Activated CD4-positive, alpha-beta T cell treated with anti-CD3 and anti-CD28 coated beads, Interleukin-2, amount 50 U/mL, for 48 hours (primary cell): ENCODE measurements at regions not wholly inside any gene's neighbourhood (a gene's known extent, or its start where the extent isn't known, plus 50 kb on each side); places are given as distances from the start of the nearest gene placed in this dataset.
A peak's percentile ranks its signal among the peaks of the same experiment; 100 is the strongest.

Source experiments
- DNase-seq, 2 experiments: peaks; one replicate each; pipeline ENCODE4 v3.0.0-alpha.2; 2020

DNA sequence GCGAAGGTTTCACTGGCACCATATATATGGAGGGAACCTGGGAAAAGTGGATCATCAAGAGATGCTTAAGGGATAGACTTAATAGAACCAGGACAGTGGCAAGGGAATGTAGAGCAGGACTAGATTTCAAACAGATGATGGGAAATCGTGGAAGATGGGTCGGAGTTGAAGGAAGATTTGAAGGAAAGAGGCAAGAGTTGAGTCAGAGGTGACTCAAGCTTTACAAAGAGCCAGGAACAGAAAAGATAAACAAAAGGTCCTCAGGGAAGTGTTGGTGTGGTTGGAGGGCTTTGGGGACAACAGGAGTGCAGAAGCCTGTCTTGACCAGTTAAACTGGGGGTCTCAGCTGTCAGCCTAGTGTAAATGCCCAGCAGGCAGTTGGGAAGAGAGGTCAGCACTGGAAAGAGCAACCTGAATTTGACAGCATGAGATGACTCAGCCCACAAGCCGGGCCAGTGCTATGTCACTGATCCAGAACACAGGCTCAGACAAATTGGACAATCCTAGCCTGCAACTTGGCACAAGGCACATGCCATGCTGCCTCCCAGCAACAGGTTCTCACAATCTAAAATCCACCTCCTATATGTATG is 230.5 kb downstream of the IDS start:
- no peak for DNase-seq

DNA sequence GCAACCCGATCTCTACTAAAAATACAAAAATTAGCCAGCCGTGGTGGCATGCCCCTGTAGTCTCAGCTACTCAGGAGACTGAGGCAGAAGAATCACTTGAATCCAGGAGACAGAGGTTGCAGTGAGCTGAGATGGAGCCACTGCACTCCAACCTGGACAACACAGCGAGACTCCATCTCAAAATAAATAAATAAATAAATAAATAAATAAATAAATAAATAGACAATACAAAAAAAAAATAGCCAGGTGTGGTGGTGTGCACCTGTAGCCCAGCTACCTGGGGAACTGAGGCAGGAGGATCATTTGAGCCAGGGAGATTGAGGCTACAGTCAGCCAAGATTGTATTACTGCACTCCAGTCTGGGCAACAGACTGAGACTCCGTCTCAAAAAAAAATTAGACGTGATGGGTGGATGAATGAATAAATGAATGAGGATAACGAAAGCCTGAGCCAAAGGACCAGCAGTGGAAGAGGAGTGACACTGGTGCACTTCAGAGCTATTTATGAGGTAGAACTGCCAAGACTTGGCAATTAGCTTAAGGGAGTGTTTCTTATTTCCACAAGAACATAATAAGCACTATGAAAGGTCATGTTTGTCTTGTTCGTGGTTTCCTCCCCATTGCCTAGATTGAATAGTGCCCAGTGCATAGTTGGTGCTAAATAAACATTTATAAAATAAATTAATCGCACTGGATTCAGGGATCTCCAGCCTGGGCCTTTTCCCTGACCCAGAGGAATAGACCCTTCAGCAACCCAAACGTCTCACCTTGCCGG is 232.2 kb downstream of the IDS start:
- DNase-seq: no peak

DNA sequence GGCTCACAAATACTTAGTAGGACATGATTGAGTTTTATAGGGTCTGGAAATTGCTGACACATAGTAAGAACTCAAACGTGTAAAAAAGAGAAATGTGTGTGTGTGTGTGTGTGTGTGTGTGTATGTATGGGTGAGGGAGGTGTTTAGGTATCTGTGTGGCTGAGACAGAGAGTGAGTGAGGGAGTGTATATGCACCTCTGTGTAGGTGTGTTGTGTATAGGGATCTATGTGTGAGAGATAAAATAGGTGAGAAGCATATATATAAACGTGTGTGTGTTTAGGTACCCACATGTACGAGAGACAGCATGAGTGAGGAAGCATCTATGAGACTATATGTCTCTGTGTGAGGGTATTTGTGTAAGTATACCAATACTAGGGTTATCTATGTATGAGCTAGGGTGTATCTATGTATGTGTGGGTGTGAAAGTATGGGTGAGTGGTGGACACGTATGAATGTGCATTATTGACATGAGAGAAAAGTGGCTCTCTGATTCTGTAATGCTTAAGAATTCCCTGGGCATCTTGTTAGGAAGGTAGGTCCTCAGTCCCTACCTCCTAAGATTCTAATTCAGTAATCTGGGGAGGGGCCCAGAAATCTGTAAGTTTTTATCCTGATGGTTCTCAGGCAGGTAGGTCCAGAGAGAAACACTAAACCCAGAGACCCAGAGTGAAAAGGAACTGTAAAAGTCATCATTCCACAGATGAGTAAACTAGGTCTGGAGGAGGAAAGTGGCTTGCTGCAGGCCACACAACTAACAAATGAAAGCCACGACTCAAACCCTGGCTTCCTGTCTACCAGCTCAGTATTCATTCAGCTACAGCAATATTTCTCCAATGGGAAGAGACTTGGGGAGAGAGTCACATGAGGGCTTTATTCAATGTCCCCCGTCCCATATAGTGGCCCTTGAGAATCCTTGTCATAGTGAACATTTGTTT is 237.0 kb downstream of the IDS start:
- DNase-seq: no peak

DNA sequence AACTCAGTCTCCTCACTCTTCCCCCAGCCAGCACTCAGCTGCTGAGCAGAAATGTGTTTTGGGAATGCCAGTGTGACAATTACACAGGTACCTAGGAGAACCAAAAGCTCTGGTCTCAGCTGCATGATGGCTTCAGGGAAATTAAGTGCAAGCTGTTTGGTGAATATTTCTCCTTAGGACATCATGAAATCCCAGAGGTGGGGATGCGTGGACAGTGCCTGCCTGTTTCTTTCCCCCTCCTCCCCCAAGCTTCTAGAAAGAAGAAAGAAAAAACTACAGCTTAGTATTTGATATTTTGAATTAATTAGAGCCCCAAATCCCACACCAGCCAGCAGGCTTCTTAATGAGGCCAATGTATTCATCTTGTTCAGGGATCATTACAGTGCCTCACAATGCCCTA is 243.0 kb downstream of the IDS start:
- DNase-seq: no peak

DNA sequence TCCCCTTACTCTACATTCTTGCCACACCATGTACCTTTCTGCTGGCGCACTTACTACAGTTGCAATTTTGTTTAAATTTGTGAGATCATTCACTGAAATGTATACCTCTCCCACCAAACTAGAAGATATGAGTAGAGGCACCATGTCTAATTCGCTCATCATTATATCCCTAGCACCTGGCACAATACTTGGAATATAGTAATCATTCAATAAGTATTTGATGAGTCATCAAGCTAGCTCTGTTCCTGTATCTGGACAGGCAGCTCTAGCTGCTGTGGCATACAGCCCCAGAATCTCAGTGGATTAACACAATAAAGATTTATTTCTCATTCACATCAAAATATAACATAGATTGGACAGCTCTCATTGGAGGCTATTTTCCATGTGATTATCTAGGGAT is 245.9 kb downstream of the IDS start:
- no peak for DNase-seq

DNA sequence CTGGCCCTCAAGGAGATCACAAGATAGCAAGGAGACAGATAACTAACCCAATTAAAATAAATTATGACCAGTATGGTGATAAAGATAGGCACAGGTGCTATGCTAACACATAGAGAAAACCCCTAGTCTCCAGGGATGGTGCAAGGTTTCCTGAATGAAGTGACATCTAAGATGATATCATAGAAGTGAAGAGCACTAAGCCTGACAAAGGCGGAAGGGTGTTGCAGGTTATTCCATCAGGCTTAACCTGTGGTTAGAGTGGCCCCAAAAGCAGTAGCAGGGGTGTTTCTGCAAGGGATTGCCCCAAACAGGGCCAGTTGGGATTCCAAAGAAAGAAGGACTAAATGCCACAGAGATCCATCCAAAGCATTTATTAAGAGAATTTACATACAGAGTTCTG is 249.2 kb downstream of the IDS start:
- no peak for DNase-seq

DNA sequence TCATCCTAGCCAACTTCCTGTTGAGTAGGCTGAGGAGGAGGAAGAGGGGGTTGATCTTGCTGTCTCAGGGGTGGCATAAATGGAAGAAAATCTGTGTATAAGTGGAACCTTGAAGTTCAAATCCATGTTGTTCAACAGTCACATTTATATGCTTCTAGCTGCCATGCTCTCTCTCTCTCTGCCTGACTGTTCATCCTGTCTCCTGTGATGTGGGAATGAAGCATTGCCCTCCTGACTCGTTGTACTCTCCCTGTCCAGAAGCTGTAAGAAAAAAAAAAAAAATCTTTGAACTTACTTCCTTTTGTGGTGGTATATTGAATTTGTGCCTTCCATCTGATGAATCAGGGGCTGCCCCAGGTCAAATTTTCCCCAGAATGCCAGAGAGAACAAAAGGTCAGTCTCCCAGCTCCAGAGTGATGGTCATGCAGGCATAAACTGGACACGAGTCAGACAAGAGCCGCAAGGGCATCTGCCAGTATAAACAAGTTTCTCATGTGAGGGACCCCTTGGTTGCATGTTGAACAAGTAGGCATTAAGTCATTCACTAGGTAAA is 257.0 kb downstream of the IDS start:
- no peak for DNase-seq

DNA sequence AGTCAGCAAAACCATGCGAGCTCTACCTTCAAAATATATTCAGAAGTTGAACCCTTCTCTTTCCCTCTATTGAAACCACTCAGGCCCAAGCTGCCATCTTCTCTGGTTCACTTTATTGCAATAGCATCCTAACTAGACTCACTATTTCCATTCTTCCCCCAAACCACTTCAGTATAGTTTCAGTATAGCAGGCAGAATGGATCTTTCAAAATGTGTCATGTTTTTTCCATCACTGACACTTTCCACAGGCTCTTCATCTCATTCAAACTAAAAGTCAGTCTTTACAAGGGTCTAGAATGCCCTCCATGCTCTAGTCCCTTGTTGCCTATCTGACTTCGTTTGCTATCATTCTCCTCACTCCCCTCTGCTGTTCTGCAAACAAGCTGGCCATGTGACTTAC is 274.4 kb downstream of the IDS start:
- no peak for DNase-seq

DNA sequence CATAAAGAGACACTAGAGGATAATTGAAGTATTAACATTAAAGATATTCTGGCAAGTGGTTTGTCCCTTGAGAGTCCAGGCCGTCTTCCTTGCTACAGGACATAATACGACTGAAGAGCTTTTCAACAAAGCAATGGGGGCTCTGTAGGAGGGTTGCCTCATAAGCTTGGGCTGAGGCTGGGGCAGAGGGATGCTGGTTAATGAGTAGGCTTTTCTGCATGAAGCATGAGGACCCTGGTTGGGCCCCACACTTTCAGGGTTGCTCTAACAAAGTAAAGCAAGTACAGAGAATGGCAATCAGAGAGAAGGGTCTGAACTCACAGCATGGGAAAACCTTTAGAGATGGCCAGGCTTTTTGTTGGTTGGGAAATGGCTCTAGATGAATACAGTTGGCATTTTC is 281.3 kb downstream of the IDS start:
- DNase-seq: no peak

DNA sequence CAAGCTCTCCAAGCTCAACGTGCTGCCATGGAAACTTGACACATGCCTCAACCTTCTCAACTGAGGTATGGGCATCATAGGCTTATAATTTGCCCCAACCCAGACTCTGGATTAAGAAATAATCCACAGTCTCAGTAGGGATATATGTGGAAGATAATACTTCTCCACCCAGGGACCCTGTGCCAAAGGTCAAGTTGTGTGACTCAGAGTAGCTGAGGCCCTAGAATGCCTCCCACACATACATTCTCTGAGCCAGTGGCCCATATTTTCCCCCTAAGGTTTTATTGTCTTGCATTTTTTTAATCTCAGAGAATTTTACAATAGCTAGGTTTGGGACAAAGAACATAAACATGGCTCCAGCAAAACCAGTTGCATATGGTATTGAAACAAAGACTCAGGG is 283.1 kb downstream of the IDS start:
- no peak for DNase-seq

DNA sequence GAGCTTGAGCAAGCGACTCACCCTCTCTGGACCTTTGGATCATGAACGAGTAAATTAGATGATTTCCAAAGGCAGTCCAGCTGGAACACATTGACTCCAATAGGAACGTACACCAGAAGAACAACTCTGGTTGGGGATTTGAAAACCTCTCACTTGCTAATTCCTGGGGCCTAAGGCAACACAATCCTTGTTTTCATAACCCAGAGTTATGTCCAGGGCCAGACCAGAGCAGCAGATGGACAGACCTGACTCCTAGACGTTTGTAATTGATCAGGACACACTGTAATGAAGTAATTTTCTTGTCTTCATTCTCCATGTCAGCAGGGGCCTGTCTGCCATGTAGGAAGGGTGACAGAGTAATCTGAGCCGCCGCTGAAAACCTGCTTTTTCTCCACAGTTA is 283.9 kb downstream of the IDS start:
- no peak for DNase-seq

DNA sequence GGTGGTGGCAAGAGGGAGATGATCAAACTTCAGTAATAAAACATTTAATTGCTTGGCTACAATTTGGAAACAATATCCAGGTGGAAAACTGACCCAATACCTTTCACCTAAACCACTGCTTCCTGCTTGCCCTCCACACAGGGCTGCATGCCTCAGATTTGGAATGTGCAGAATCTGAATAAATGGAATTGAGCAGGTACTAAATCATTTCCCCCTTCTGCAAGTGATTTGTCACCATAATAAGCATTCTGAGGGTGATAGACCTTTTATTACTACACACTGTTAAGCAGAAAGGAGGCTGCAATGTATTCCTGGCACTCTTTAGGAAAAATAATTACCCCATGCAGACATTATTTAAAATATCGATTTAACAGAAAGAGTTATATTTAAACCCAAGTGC is 291.8 kb downstream of the IDS start:
- DNase-seq: no peak

DNA sequence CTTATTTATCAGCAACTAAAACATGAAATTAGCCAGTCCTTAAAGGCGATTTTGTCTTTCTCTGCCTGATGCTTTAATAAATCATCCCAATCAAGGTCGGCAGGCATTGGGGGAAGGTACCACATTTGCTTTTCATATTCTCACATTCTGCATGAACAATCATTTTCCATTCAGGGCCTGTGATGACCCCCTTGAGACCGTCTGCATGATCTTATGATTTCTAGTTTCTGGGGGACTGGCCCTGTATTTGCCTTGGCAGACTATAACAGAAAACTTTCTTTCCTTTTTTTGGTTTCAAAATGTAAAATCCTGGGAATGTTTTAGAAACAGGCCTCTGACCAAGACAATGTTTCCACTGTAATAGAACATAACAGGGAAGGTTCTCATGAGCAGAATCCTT is 296.8 kb downstream of the IDS start:
- DNase-seq: no peak

DNA sequence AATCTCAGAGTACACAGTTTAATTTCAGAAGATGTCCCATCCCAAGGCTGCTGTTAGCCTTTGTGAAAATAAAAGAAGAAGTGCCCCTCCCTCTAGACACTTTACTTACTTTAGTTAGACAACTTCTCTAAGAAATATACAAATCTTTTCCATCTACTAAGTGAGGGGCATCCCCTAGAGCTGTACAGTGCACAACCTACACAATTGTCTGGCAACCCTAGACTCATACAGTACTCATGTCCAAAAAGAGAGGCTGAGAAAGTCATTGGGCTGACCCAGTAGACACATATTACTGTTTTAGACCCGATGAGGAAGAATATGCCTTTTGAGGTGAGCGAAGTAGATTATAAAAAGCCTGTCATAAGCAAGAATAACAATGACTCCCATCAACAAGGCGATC is 297.6 kb downstream of the IDS start:
- DNase-seq: no peak

DNA sequence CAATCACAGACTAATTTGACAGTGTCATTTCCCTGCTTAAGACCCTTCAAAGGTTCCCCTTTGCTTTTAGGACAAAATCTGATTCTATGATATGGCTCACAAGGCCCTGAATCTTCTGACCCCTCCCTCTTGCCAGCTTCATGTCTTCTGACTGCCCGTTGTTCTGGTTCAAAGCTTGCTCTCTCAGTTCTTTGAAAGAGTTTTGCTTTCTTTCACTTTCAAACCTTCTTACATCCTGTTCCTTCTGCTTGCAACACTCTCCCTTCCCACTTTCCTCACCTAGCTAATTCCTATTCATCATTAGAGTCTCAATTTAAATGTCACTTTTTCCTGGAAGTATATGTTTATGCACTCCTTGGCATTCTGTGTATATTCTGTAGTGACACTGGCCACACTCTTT is 299.2 kb downstream of the IDS start:
- DNase-seq: no peak

DNA sequence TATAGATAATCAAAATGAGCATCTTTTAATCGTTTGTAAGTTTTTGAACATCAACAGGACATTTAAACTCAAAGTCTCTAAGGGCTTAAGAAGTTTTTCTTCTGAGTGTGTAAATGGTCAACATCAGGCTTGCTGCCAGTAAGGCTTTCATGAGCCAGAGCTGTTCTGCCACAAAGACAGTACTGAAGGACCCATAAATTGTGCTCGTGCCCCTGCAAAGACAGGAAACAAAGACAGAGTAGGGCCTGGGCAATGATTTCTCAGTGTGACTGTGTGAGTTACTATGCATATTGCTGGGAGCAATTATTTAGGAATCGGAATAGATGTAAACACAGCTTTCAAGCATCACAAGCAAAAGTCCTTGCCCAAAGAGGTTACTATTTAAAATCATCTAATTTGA is 300.0 kb downstream of the IDS start:
- no peak for DNase-seq

DNA sequence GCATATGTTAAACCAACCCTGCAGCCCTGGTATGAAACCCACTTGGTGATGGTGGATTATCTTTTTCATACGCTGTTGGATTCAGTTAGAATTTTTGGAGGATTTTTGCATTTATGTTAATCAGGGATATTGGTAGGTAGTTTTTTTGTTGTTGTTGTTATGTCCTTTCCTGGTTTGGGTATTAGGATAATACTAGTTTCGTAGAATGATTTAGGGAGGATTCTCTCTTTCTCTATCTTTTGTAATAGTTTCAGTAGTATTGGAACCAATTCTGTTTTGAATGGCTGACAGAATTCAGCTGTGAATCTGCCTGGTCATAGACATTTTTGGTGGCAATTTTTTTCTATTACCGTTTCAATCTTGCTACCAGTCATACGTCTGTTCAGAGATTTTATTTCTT is 305.4 kb downstream of the IDS start:
- no peak for DNase-seq

DNA sequence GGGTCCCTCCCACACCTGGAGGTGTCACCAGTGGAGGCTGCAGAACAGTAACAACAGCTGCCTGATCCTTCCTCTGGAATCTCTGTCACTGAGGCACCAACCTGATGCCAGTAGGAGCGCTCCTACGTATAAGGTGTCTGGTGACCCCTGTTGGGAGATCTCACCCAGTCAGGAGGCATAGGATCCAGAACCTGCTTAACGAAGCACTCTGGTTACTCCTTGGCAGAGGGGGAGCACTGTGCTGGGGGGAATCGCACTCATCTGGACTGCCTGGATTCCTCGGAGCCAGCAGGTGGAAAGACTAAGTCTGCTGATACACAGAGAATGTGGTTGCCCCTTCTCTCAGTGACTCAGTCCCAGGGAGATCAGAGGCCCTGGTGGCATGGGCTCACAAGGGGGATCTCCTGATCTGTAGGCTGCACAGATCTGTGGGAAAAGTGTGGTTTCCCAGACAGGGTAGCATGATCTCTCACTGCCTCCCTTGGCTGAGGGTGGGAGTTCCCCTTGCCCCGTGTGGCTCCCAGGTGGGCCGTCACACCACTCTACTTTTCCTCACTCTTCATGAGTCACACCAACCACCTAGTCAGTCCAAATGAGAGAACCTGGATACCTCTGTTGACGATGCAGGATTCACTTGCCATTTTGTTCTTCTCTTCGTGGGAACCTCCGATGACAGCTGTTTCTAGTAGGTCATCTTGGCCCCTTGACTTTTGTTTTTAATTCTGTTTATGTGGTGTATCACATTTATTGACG is 305.9 kb downstream of the IDS start:
- DNase-seq: peak; percentile 4 to 18

DNA sequence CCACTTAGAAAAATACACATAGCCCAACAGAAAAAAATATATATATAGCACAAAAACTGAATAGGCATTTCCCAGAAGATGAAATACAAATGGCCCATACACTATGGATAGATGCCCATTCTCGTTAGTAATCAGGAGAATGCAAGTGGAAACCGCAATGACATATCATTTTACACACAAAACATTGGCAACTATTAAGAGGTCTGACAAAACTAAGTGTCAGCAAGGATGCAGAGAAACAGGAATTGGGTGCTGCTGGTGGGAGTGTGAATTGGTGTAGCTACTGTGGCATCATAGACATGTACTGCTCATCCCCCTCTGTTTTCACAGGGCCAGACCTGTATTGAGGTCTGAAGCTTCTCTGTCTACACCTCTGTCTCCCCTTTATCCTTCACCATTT is 320.0 kb downstream of the IDS start:
- DNase-seq: no peak

DNA sequence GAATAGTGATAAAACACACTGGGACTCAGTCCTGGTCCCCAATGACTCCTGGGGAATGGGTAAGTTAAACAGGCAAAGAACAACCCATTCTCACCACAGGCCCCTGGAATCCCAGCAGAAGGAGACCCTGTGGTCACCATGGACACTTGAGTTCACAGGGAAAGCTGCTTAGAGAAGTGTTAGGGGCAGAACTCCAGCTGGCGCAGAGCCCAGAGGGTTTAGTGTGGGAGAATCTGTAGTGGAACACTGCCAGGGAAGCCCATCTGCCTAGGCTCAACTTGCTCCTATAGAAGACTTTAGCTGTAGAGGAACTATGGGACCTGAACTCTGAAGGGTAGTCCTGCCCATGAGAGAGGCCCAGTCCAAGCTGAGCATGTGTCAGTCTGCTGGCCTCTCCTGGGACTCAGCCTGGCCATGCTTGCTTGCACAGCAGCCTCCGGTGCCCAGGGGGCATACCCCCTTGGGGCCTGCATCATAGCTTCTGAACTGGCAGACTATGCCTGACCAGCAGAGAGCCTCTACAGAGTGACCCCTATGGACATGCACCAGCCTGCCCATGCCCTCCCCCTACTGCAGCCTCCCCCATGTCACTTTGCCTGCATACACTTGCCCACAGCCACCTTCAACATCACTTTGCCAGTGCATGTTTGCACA is 343.5 kb downstream of the IDS start:
- DNase-seq: no peak

DNA sequence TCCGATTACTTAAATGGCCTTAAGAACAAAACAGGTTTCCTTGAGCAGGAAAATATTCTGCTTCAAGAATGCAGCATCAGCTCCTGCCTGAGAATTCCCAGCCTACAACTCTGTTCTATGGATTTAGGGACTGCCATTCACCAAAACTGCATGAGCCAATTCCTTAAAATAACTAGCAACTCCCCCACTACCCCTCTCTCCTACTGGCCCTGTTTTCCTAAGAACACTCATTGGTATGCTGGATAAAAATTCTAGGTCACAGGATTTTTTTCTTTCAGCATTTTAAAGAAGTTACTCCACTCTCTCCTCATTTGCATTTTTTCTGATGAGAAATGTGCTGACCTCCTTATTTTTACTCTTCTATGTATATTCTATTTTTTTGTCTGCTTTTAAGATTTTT is 347.1 kb downstream of the IDS start:
- no peak for DNase-seq

DNA sequence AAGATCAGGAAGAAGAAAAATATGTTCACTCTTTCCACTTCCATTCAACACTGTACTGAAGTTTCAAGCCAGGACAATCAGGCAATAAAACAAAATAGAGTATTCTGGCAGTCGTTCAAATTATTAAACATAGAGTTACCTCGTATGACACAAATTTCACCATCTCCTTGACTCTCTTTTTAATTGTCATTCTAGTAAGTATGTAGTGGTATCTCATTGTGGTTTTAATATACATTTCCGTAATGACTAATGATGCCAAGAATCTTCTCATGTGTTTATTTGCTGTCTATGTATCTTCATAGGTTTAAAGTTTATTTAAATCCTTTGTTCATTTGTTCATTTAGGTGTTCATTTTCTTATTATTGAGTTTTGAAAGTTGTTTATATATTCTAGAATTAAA is 352.2 kb downstream of the IDS start:
- DNase-seq: no peak
